Immature natural killer cell (primary cell): ENCODE measurements at regions not wholly inside any gene's neighbourhood (a gene's known extent, or its start where the extent isn't known, plus 50 kb on each side); places are given as distances from the start of the nearest gene placed in this dataset.

Experiments used
- DNase-seq, 3 donors: peaks; one replicate each; pipeline ENCODE4 v3.0.0; 2022; ENCODE audit warnings: mixed read lengths in 1 of 3
- H3K27ac Mint-ChIP-seq, 6 donors: one replicate each; pipeline ENCODE4 v1.8.0; 2020; ENCODE audit warnings: mixed read lengths in 6 of 6, mild to moderate bottlenecking in 5 of 6, inconsistent platforms in 4 of 6, moderate library complexity in 3 of 6
- H3K27me3 Mint-ChIP-seq, 3 donors: one replicate each; pipeline ENCODE4 v1.8.0; 2020 to 2021; ENCODE audit warnings: low read depth in 3 of 3, mild to moderate bottlenecking in 3 of 3, mixed read lengths in 3 of 3, moderate library complexity in 3 of 3, inconsistent platforms in 1 of 3
- H3K36me3 Mint-ChIP-seq, 3 donors: one replicate each; pipeline ENCODE4 v1.8.0; 2020; ENCODE audit warnings: mixed read lengths in 3 of 3, inconsistent platforms in 2 of 3, mild to moderate bottlenecking in 2 of 3
- H3K4me1 Mint-ChIP-seq, 2 donors: one replicate each; pipeline ENCODE4 v1.8.0; 2020; ENCODE audit warnings: inconsistent platforms in 2 of 2, mild to moderate bottlenecking in 2 of 2, mixed read lengths in 2 of 2, moderate library complexity in 1 of 2
- H3K4me3 Mint-ChIP-seq, 5 donors: one replicate each; pipeline ENCODE4 v1.8.0; 2020; ENCODE audit warnings: mild to moderate bottlenecking in 5 of 5, mixed read lengths in 5 of 5, inconsistent platforms in 3 of 5, moderate library complexity in 3 of 5
- H3K9me3 Mint-ChIP-seq, 6 donors: one replicate each; pipeline ENCODE4 v1.8.0; 2020; ENCODE audit warnings: mild to moderate bottlenecking in 6 of 6, mixed read lengths in 6 of 6, inconsistent platforms in 4 of 6, moderate library complexity in 3 of 6

GRCh38 chr15:31483053-31483985 lies 156.7 kb downstream of the KLF13 start:
- Mint-ChIP-seq H3K9me3 (no peaks in the 10 kb centered on the region), H3K4me3 (peak overlapping the region; percentile 90 to 96 (median 94)), H3K27ac (peak overlapping the region; percentile 72 to 94 (median 86)), H3K36me3 (peaks cover 0 to 5% (median 0%) of the 10 kb centered on the region in 3 donors), H3K27me3 (peaks cover 6 to 14% (median 7%) of the 10 kb centered on the region in 3 donors), H3K4me1 (peaks cover 53 to 65% of the 10 kb centered on the region in 2 donors)
- peak; percentile 56 to 69 (median 62) for DNase-seq

- H3K4me1 Mint-ChIP-seq = peaks cover 57 to 66% of the 10 kb centered on the region in 2 donors
- peak; percentile 16 to 46 (median 35) for DNase-seq
- H3K36me3 Mint-ChIP-seq = peaks cover 0 to 5% (median 0%) of the 10 kb centered on the region in 3 donors
- peak overlapping the region; percentile 59 to 86 (median 83) for H3K27ac Mint-ChIP-seq
- peak overlapping the region; percentile 77 to 87 (median 84) for H3K4me3 Mint-ChIP-seq
- H3K9me3 Mint-ChIP-seq = no peaks in the 10 kb centered on the region
- peaks cover 6 to 16% (median 7%) of the 10 kb centered on the region in 3 donors for H3K27me3 Mint-ChIP-seq
These were observed 157.6 kb downstream of the KLF13 start for GRCh38 chr15:31483986-31484951.

- Mint-ChIP-seq H3K4me1 (peaks cover 61 to 63% of the 10 kb centered on the region in 2 donors), H3K4me3 (peak overlapping the region; percentile 77 to 87 (median 84)), H3K36me3 (peaks cover 0 to 5% (median 0%) of the 10 kb centered on the region in 3 donors), H3K27me3 (peaks cover 6 to 16% (median 7%) of the 10 kb centered on the region in 3 donors), H3K27ac (peak overlapping the region in 4 of 6 donors; percentile 39 to 83 (median 70)), H3K9me3 (no peaks in the 10 kb centered on the region)
- DNase-seq = no peak
These were observed 158.4 kb downstream of the KLF13 start for GRCh38 chr15:31484986-31485385.

- Mint-ChIP-seq H3K4me1 (peaks cover 58 to 64% of the 10 kb centered on the region in 2 donors), H3K9me3 (no peaks in the 10 kb centered on the region), H3K27me3 (peaks cover 6 to 16% (median 7%) of the 10 kb centered on the region in 3 donors), H3K27ac (peak overlapping the region in 2 of 6 donors; percentile 21 to 83), H3K36me3 (peaks cover 0 to 4% (median 0%) of the 10 kb centered on the region in 3 donors), H3K4me3 (peak overlapping the region in 3 of 5 donors; percentile 40 to 85 (median 84))
- no peak for DNase-seq
These were observed 158.8 kb downstream of the KLF13 start for GRCh38 chr15:31485431-31485830.

- H3K4me1 Mint-ChIP-seq = peaks cover 54 to 58% of the 10 kb centered on the region in 2 donors
- peak overlapping the region in 1 of 6 donors; percentile 51 for H3K27ac Mint-ChIP-seq
- H3K27me3 Mint-ChIP-seq = peaks cover 6 to 16% (median 7%) of the 10 kb centered on the region in 3 donors
These were observed 159.4 kb downstream of the KLF13 start for GRCh38 chr15:31485911-31486461.

GRCh38 chr15:31486506-31486905 lies 159.9 kb downstream of the KLF13 start:
- Mint-ChIP-seq H3K27ac (no peak overlapping the region), H3K27me3 (peaks cover 5 to 16% (median 7%) of the 10 kb centered on the region in 3 donors), H3K36me3 (peaks cover 0 to 6% (median 4%) of the 10 kb centered on the region in 3 donors), H3K4me3 (no peak overlapping the region), H3K9me3 (peaks cover 0 to 8% (median 6%) of the 10 kb centered on the region in 6 donors), H3K4me1 (peaks cover 49 to 53% of the 10 kb centered on the region in 2 donors)
- DNase-seq = no peak

More at GRCh38 chr15:31485911-31486461, 159.4 kb downstream of the KLF13 start:
- H3K36me3 Mint-ChIP-seq = peaks cover 0 to 3% (median 1%) of the 10 kb centered on the region in 3 donors
- no peak for DNase-seq
- peak overlapping the region in 4 of 5 donors; percentile 27 to 85 (median 62) for H3K4me3 Mint-ChIP-seq
- peaks cover 0 to 3% (median under 1%) of the 10 kb centered on the region in 6 donors for H3K9me3 Mint-ChIP-seq

- H3K4me3 Mint-ChIP-seq = no peak overlapping the region
- peaks cover 0 to 8% (median 4%) of the 10 kb centered on the region in 3 donors for H3K36me3 Mint-ChIP-seq
- H3K4me1 Mint-ChIP-seq = peaks cover 43 to 47% of the 10 kb centered on the region in 2 donors
- H3K27ac Mint-ChIP-seq = no peak overlapping the region
- peaks cover 5 to 16% (median 7%) of the 10 kb centered on the region in 3 donors for H3K27me3 Mint-ChIP-seq
- DNase-seq = no peak
- peaks cover 0 to 11% (median 10%) of the 10 kb centered on the region in 6 donors for H3K9me3 Mint-ChIP-seq
These were observed 160.5 kb downstream of the KLF13 start for GRCh38 chr15:31486906-31487695.

- H3K36me3 Mint-ChIP-seq = peaks cover 0 to 8% (median 4%) of the 10 kb centered on the region in 3 donors
- H3K4me1 Mint-ChIP-seq = peaks cover 35 to 39% of the 10 kb centered on the region in 2 donors
- peak overlapping the region in 4 of 6 donors; percentile 48 to 73 (median 60) for H3K27ac Mint-ChIP-seq
- DNase-seq = no peak
- peaks cover 0 to 11% (median 10%) of the 10 kb centered on the region in 6 donors for H3K9me3 Mint-ChIP-seq
- no peak overlapping the region for H3K4me3 Mint-ChIP-seq
- H3K27me3 Mint-ChIP-seq = peaks cover 1 to 11% (median 4%) of the 10 kb centered on the region in 3 donors
These were observed 161.3 kb downstream of the KLF13 start for GRCh38 chr15:31487811-31488436.

GRCh38 chr15:31488437-31489204 lies 162.0 kb downstream of the KLF13 start:
- Mint-ChIP-seq H3K4me1 (peaks cover 33 to 36% of the 10 kb centered on the region in 2 donors), H3K36me3 (peaks cover 0 to 8% (median 4%) of the 10 kb centered on the region in 3 donors), H3K27me3 (peaks cover 1 to 10% (median 3%) of the 10 kb centered on the region in 3 donors), H3K27ac (peak overlapping the region in 4 of 6 donors; percentile 48 to 73 (median 60)), H3K9me3 (peaks cover 0 to 11% (median 10%) of the 10 kb centered on the region in 6 donors), H3K4me3 (no peak overlapping the region)
- peak; percentile 56 to 68 (median 68) for DNase-seq

GRCh38 chr15:31489281-31489680 lies 162.6 kb downstream of the KLF13 start:
- Mint-ChIP-seq H3K4me1 (peaks cover 30 to 34% of the 10 kb centered on the region in 2 donors), H3K27me3 (peaks cover 1 to 7% (median 3%) of the 10 kb centered on the region in 3 donors), H3K36me3 (peaks cover 0 to 8% (median 4%) of the 10 kb centered on the region in 3 donors), H3K27ac (no peak overlapping the region), H3K9me3 (peaks cover 0 to 11% (median 10%) of the 10 kb centered on the region in 6 donors), H3K4me3 (no peak overlapping the region)
- DNase-seq = no peak
